Transverse colon (tissue), 4 donors: ENCODE measurements at regions not wholly inside any gene's neighbourhood (a gene's known extent, or its start where the extent isn't known, plus 50 kb on each side); places are given as distances from the start of the nearest gene placed in this dataset.

ENCODE experiments used
- CTCF ChIP-seq, 5 experiments: fragments of 200-600 bp in 3 of 5; fragments of 450-650 bp in 2 of 5; sonication (generic) in 3 of 5; IDR thresholded peaks; 1 replicate in 2 of 5; 2 replicates in 3 of 5; pipeline ENCODE4 v1.5.1; 2016 to 2017; ENCODE audit warnings: antibody characterized with exemption in 5 of 5, inconsistent platforms in 3 of 5, mild to moderate bottlenecking in 2 of 5, moderate library complexity in 1 of 5
- EP300 ChIP-seq: sonication (generic); formaldehyde crosslinking; IDR thresholded peaks from one replicate; pipeline ENCODE4 v1.6.1; 2017; ENCODE audit warnings: antibody characterized with exemption, low read depth
- POLR2A ChIP-seq: fragments of 450-650 bp; IDR thresholded peaks from one replicate; pipeline ENCODE4 v1.6.1; 2016; ENCODE audit warnings: antibody characterized with exemption, mild to moderate bottlenecking, moderate library complexity
- POLR2AphosphoS5 ChIP-seq, 3 donors: sonication (generic); formaldehyde crosslinking; IDR thresholded peaks; one replicate each; pipeline ENCODE4 v1.6.1; 2016; ENCODE audit warnings: antibody characterized with exemption in 3 of 3

- TF ChIP-seq CTCF (IDR thresholded peaks at IDR 0.05) (no peak), EP300 (no peak), POLR2AphosphoS5 (IDR thresholded peaks at IDR 0.05) (no peak), POLR2A (no peak)
Observed at GRCh38 chr2:195586062-195586714, 70.8 kb upstream of the SLC39A10 start.
